Prostate gland (tissue), 2 donors: ENCODE measurements at regions not wholly inside any gene's neighbourhood (a gene's known extent, or its start where the extent isn't known, plus 50 kb on each side); places are given as distances from the start of the nearest gene placed in this dataset.

Experiments used
- CTCF ChIP-seq, 4 experiments: fragments of 200-600 bp in 2 of 4; fragments of 450-650 bp in 2 of 4; sonication (generic) in 2 of 4; IDR thresholded peaks; 1 replicate in 3 of 4; 2 replicates in 1 of 4; pipeline ENCODE4 v1.5.1; 2016 to 2019; ENCODE audit warnings: antibody characterized with exemption in 4 of 4, mild to moderate bottlenecking in 2 of 4, moderate library complexity in 2 of 4
- POLR2AphosphoS5 ChIP-seq: sonication (generic); formaldehyde crosslinking; IDR thresholded peaks from one replicate; pipeline ENCODE4 v1.6.1; 2017; ENCODE audit warnings: antibody characterized with exemption

- TF ChIP-seq POLR2AphosphoS5, result peak; percentile 27
- no peak for TF ChIP-seq CTCF (IDR thresholded peaks at IDR 0.05)
Observed at GRCh38 chr6:8905757-8906156, 470.4 kb upstream of the SLC35B3 start.
